SJSA1 (cell line): ENCODE measurements at regions not wholly inside any gene's neighbourhood (a gene's known extent, or its start where the extent isn't known, plus 50 kb on each side); places are given as distances from the start of the nearest gene placed in this dataset.

Experiments
- DNase-seq, 2 experiments: peaks; one replicate each; pipeline ENCODE4 v3.0.0-alpha.2; 2015 to 2020; ENCODE audit warnings: low spot score in 2 of 2, low read depth in 1 of 2
- H3K27ac ChIP-seq: fragments of 250-450 bp; sonication (Bioruptor Pico); 2 replicates; pipeline ENCODE4 v1.5.1; 2020; ENCODE audit warnings: mild to moderate bottlenecking, moderate library complexity
- H3K27me3 ChIP-seq: fragments of 250-450 bp; sonication (Bioruptor Pico); replicated peaks from 2 replicates; pipeline ENCODE4 v1.5.1; 2020; ENCODE audit warnings: mild to moderate bottlenecking, moderate library complexity
- H3K36me3 ChIP-seq: fragments of 250-450 bp; sonication (Bioruptor Pico); 2 replicates; pipeline ENCODE4 v1.5.1; 2020; ENCODE audit warnings: mild to moderate bottlenecking
- H3K4me1 ChIP-seq: fragments of 250-450 bp; sonication (Bioruptor Pico); replicated peaks from 2 replicates; pipeline ENCODE4 v1.6.1; 2021; ENCODE audit warnings: mild to moderate bottlenecking
- H3K4me3 ChIP-seq: fragments of 250-450 bp; sonication (Bioruptor Pico); 2 replicates; pipeline ENCODE4 v1.5.1; 2020; ENCODE audit warnings: mild to moderate bottlenecking
- H3K9me3 ChIP-seq: fragments of 250-450 bp; sonication (Bioruptor Pico); replicated peaks from 2 replicates; pipeline ENCODE4 v1.5.1; 2020; ENCODE audit warnings: mild to moderate bottlenecking

- Histone ChIP-seq H3K4me3 (no peak overlapping the region), H3K27ac (no peak overlapping the region), H3K27me3 (no peaks in the 10 kb centered on the region), H3K9me3 (no peaks in the 10 kb centered on the region), H3K4me1 (no peaks in the 10 kb centered on the region), H3K36me3 (no peaks in the 10 kb centered on the region)
- no peak for DNase-seq
Measured at GRCh38 chr15:88403351-88403791, 63.8 kb downstream of the MRPL46 start.

GRCh38 chr15:88401996-88402656 lies 65.1 kb downstream of the MRPL46 start:
- no peaks in the 10 kb centered on the region for H3K36me3 ChIP-seq
- DNase-seq = no peak
- no peaks in the 10 kb centered on the region for H3K9me3 ChIP-seq
- H3K27ac ChIP-seq = no peak overlapping the region
- H3K27me3 ChIP-seq = no peaks in the 10 kb centered on the region
- H3K4me3 ChIP-seq = no peak overlapping the region
- H3K4me1 ChIP-seq = no peaks in the 10 kb centered on the region

GRCh38 chr15:88401251-88401995 lies 65.8 kb downstream of the MRPL46 start:
- no peak overlapping the region for H3K4me3 ChIP-seq
- no peaks in the 10 kb centered on the region for H3K4me1 ChIP-seq
- no peaks in the 10 kb centered on the region for H3K36me3 ChIP-seq
- no peak overlapping the region for H3K27ac ChIP-seq
- DNase-seq = no peak
- no peaks in the 10 kb centered on the region for H3K27me3 ChIP-seq
- H3K9me3 ChIP-seq = no peaks in the 10 kb centered on the region

GRCh38 chr15:88400591-88401250 lies 66.5 kb downstream of the MRPL46 start:
- H3K4me1 ChIP-seq = no peaks in the 10 kb centered on the region
- no peak overlapping the region for H3K4me3 ChIP-seq
- no peaks in the 10 kb centered on the region for H3K9me3 ChIP-seq
- H3K27me3 ChIP-seq = no peaks in the 10 kb centered on the region
- H3K36me3 ChIP-seq = no peaks in the 10 kb centered on the region
- no peak for DNase-seq
- H3K27ac ChIP-seq = no peak overlapping the region

GRCh38 chr15:88400084-88400483 lies 67.1 kb downstream of the MRPL46 start:
- no peaks in the 10 kb centered on the region for H3K27me3 ChIP-seq
- no peaks in the 10 kb centered on the region for H3K36me3 ChIP-seq
- no peak for DNase-seq
- no peaks in the 10 kb centered on the region for H3K9me3 ChIP-seq
- no peak overlapping the region for H3K4me3 ChIP-seq
- H3K27ac ChIP-seq = no peak overlapping the region
- no peaks in the 10 kb centered on the region for H3K4me1 ChIP-seq

GRCh38 chr15:88399021-88399685 lies 68.0 kb downstream of the MRPL46 start:
- DNase-seq = no peak
- Histone ChIP-seq H3K4me1 (no peaks in the 10 kb centered on the region), H3K27me3 (no peaks in the 10 kb centered on the region), H3K36me3 (no peaks in the 10 kb centered on the region), H3K27ac (no peak overlapping the region), H3K4me3 (no peak overlapping the region), H3K9me3 (no peaks in the 10 kb centered on the region)

GRCh38 chr15:88398011-88398410 lies 69.2 kb downstream of the MRPL46 start:
- no peaks in the 10 kb centered on the region for H3K36me3 ChIP-seq
- no peak for DNase-seq
- no peaks in the 10 kb centered on the region for H3K27me3 ChIP-seq
- no peak overlapping the region for H3K4me3 ChIP-seq
- no peaks in the 10 kb centered on the region for H3K9me3 ChIP-seq
- H3K4me1 ChIP-seq = no peaks in the 10 kb centered on the region
- H3K27ac ChIP-seq = no peak overlapping the region

- Histone ChIP-seq H3K4me3 (no peak overlapping the region), H3K4me1 (no peaks in the 10 kb centered on the region), H3K27ac (no peak overlapping the region), H3K36me3 (no peaks in the 10 kb centered on the region), H3K27me3 (no peaks in the 10 kb centered on the region), H3K9me3 (no peaks in the 10 kb centered on the region)
- no peak for DNase-seq
Measured at GRCh38 chr15:88397506-88397905, 69.7 kb downstream of the MRPL46 start.

- H3K27me3 ChIP-seq = no peaks in the 10 kb centered on the region
- H3K27ac ChIP-seq = no peak overlapping the region
- no peaks in the 10 kb centered on the region for H3K4me1 ChIP-seq
- no peak for DNase-seq
- no peaks in the 10 kb centered on the region for H3K36me3 ChIP-seq
- H3K9me3 ChIP-seq = no peaks in the 10 kb centered on the region
- H3K4me3 ChIP-seq = no peak overlapping the region
Measured at GRCh38 chr15:88395872-88396781, 71.1 kb downstream of the MRPL46 start.

GRCh38 chr15:88395241-88395640 lies 71.9 kb downstream of the MRPL46 start:
- Histone ChIP-seq H3K27me3 (no peaks in the 10 kb centered on the region), H3K9me3 (no peaks in the 10 kb centered on the region), H3K4me3 (no peak overlapping the region), H3K27ac (no peak overlapping the region), H3K36me3 (no peaks in the 10 kb centered on the region), H3K4me1 (no peaks in the 10 kb centered on the region)
- DNase-seq = no peak

GRCh38 chr15:88394553-88395145 lies 72.5 kb downstream of the MRPL46 start:
- Histone ChIP-seq H3K9me3 (no peaks in the 10 kb centered on the region), H3K4me3 (no peak overlapping the region), H3K27ac (no peak overlapping the region), H3K27me3 (no peaks in the 10 kb centered on the region), H3K4me1 (no peaks in the 10 kb centered on the region), H3K36me3 (no peaks in the 10 kb centered on the region)
- no peak for DNase-seq

GRCh38 chr15:88393719-88394519 lies 73.3 kb downstream of the MRPL46 start:
- no peak for DNase-seq
- H3K4me1 ChIP-seq = no peaks in the 10 kb centered on the region
- no peaks in the 10 kb centered on the region for H3K36me3 ChIP-seq
- no peak overlapping the region for H3K27ac ChIP-seq
- H3K27me3 ChIP-seq = no peaks in the 10 kb centered on the region
- H3K4me3 ChIP-seq = no peak overlapping the region
- H3K9me3 ChIP-seq = no peaks in the 10 kb centered on the region
